DMS79 (cell line): ENCODE measurements at regions not wholly inside any gene's neighbourhood (a gene's known extent, or its start where the extent isn't known, plus 50 kb on each side); places are given as distances from the start of the nearest gene placed in this dataset.
"Not testable (repeated sequence)": the region's sequence is repeated elsewhere in the genome, so short reads cannot be mapped to it uniquely, and the experiment has no call there.

ENCODE experiments used
- DNase-seq: peaks from one replicate; lab custom pipeline; 2025; lab: John Stamatoyannopoulos, UW

DNA sequence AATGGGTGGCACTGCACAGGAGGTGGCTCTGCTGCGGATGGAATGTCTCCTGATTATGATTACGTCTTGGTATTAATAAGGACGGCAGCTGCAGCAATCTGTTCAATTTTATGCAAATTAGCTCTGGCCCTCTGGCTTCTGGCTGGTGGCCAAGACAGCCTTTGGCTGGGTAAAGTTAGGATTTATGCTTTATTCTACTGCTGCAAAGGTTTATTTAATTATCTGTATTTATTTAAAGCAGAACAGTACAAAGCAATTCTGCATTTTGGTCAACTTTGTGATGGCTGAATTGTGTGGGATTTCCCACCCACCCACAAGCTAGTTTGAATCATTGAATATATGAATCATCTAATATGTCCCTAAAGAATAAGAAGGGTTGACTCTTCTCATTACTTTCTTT lies 745.6 kb upstream of the FAM241A start:
- no peak for DNase-seq

DNA sequence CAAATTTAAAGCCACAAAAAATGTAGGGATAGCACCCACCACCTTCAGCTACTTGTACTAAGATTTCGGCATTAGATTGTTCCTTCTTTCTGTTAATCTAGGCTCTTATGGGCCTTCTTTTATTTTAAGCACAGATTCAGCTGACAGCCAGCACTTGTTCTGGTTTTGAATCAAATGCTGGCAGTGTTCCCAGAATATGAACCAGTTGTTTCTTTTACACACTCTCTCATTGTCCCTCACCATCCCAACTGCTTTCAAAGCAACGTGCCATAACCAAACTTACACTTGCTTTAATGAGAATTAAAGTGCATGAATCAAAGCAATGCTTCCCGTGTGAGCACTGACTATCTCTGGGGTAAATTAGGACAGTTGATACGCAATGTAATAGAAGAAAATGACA lies 744.5 kb upstream of the FAM241A start:
- no peak for DNase-seq

DNA sequence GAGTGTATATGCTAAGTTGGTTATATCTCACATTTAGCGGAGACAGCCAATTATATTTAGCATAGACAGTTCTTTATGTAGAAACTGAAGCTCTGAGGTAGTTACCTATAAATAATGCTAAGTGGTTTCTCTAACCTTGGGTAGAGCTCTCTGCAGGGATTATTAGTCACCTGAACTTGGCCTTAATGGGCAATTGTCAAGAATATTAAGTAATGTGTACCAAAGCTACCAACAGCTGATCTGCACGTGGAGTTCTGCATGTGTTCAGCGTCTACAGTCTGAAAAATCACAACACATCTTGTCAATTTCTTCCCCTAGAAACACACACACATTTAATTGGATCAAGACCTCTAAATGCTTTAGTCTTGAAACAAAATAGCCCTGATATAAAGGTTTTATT lies 740.6 kb upstream of the FAM241A start:
- DNase-seq, result no peak

DNA sequence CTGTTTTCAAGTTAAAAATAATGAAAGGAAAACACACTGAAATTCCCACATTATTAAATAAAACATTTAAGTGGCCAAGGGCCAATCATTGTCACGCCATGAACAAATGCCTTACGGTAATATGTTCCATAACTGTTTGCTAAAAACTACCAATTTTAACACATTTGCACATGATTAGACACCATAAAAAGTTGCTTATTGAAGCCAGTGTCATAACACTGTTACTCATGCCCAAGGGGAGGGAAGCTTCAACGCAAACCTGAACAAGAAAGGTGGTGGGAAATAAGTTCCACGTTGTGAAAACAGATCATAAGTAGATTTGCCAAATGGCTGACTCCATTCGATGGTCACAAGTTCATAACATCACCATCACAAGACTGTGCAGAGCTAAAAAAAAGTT lies 739.3 kb upstream of the FAM241A start:
- no peak for DNase-seq

DNA sequence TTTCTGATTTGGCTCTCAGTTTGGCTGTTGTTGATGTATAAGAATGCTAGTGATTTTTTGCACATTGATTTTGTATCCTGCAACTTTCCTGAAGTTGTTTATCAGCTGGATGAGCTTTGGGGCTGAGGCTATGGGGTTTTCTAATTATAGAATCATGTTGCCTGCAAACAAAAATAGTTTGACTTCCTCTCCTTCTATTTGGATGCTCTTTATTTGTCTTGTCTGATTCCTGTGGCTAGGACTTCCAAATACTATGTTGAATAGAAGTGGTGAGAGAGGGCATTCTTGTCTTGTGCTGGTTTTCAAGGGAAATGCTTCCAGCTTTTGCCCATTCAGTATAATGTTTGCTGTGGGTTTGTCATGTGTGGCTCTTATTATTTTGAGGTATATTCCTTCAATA lies 734.7 kb upstream of the FAM241A start:
- DNase-seq, result no peak

DNA sequence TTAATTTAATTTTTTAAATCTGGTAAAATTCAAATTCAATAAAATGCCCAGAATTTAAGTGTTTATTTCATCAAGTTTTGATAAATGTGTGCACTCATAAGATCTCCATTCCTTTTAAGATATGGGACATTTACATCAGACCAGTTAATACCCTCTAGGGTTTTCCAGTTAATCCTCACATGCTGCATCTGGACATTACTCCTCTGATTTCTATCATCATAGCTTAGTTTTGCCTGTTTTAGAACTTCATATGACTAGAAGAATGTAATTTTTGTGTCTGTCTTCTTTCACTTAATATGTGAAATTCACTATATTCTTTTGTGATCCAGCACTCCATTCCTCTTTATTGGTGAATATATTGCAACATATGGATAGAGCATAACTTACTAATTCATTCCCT lies 727.7 kb upstream of the FAM241A start:
- DNase-seq, result no peak

DNA sequence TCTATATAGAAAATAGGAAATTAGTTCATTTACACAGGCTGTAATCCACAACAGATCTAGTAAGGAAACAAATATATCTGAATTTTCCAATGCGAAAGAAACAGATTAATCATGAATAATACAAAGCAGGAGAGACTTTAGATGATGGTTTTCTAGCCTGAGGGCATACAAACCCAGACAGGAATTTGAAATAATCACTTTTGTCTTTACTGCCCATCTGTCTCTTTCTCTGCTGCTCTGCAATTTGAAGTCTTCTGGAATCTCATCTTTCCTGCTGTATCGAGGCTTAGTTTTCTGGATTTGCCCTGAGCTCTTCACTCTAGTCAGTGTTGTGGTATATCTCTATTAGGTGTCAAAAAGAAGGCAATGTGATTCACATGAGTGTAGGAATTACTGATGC lies 711.8 kb upstream of the FAM241A start:
- DNase-seq, result no peak

DNA sequence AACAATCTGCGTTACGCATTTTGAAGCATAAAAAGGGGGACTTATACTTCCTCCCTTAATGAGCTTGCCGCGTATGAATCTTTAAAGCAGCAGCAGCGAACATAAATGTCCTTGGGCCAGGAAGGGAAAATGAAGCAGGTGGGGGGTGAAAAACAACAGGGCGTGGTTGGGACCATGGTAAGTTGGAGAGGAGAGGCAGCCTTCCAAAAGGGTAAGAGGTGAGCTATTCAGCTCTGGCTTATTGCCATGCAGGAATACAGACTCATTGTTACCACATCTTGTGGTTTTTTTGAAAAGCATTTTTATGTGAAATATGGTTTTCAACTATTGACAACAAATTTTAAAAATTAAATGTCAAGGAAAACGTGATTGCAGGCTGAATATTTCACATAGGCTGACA lies 710.7 kb upstream of the FAM241A start:
- DNase-seq, result no peak

DNA sequence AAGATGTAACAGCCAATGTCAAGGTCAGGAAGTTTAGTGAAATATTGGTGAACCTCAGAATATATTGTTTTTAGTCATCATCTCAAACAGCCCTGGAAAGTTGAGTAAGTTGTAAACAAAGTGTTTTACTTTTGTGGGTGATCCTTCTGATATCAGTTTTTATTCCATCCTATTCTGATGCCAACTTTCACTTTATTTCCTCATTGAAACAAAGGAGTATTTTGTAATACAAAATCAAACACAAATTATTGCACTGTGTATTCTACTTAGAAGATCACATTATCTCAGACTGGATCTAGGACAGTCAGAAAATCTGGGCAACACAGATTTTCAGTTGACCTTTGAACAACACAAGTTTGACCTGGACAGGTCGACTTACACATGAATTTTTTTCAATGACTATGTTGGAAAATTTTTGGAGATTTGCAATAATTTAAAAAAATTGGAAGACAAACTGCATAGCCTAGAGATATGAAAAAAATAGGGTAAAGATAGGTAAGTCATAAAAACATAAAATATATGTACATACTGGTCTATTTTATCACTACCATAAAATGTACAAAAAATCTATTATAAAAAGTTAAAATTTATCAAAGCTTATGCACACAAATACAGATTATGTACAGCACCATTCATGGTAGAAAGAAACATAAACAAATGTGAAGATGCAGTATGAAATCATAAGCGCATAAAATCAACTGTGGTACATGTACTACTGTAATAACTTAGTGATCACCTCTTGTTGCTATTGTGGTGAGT lies 709.1 kb upstream of the FAM241A start:
- DNase-seq, result no peak

DNA sequence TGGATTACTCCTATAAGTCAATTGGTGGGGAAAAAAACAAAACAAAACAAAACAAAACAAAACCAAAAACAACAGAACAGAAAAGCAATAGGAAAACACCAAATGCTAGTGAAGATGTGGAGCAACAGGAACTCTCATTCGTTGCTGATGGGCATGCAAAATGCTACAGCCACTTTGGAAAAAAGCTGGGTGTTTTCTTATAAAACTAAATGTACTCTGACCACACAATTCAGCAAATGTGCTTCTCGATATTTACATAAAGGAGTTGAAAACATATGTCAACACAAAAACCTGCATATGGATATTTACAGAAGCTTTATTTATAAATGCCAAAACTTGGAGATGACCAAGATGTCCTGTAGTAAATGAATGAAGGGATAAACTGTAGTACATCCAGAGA lies 703.6 kb upstream of the FAM241A start:
- no peak for DNase-seq

DNA sequence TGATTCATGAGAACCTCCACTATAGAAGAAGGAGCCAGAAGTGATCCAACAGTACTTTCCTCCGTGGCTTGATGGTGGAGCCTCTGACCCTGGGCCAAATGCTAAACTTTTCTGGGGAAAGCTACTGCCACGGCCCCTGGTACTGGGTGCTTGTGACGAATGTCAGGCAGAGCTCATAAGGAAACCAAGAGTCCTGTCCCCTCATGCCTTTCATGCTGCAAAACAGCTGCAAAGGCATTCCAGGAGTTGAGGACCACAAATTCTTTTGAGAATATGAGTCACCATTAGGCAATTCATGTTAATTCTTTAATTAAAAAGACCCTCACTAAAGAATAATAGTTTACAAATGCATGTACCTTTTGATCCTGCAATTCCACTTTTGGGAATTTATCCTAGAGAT lies 700.4 kb upstream of the FAM241A start:
- not testable (repeated sequence) for DNase-seq

DNA sequence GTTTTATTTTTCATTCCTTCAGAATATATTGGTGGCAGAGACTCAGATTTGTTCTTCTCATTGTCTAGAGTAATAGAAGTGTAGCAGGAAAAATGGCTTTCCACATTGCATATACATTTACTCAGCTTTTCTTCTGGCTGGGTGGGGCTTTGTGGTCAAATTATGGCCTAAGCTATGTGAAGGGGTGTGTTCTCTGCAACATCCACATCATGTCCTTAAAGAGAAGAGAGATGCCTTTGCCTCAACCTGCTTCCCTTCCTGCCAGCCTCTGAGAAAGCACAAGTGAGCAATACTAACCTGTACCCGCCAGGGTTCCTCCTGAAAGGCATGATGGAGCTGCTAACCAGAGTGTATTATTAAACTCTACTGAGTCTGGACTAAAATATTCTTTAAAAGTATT lies 695.6 kb upstream of the FAM241A start:
- DNase-seq, result no peak

DNA sequence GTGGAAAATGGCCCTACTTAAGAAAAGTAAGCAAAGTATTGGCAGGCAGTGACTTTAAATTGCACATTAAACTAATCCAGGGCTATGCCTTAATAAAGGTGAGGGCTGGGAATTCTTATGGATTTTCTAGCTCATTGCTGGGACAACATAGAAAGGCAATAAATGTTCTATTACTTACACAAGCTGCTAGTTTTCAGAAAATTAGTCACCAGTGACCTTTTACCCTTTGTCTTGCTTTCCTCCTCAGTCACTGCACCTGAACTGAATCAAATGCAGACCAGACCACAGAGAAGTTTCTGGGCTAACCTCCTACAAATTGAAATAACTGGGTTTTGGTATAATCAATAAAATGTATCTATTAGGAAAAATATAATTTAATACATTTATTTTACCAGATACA lies 694.4 kb upstream of the FAM241A start:
- DNase-seq, result no peak

DNA sequence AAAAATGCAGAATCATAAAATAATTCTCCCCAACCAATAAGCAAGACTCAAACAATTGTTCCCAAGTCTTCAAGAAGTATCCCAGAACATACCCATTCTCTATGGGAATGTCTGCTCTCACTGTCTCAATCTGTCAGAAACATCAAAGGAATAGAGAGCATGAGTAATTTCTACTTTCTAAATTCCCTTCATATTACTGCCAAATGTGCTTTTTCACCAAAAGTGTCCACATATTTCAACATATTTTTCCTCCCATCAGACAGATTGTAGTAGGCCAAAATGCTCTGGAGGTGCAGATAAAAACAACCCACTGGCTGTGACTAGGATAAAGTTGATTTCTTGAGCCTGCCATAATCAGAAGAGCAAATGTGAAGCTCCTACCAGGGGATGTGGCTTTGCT lies 692.0 kb upstream of the FAM241A start:
- no peak for DNase-seq

DNA sequence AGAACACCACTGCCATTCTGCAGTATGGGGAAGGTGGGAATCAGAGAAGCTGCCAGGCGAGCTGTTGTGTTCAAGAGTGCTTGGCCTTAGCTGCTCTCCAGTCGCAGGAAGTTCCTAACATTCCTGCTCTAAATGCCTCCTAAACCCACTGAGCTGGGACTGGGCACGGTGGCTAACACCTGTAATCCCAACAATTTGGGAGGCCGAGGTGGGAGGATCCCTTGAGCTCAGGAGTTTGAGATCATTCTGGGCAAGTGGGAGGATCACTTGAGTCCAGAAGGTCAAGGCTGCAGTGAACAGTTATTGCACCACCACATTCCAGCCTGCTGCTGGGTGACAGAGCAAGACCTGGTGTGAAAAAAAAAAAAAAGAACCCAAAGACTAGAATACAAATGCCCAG lies 690.3 kb upstream of the FAM241A start:
- DNase-seq, result no peak

DNA sequence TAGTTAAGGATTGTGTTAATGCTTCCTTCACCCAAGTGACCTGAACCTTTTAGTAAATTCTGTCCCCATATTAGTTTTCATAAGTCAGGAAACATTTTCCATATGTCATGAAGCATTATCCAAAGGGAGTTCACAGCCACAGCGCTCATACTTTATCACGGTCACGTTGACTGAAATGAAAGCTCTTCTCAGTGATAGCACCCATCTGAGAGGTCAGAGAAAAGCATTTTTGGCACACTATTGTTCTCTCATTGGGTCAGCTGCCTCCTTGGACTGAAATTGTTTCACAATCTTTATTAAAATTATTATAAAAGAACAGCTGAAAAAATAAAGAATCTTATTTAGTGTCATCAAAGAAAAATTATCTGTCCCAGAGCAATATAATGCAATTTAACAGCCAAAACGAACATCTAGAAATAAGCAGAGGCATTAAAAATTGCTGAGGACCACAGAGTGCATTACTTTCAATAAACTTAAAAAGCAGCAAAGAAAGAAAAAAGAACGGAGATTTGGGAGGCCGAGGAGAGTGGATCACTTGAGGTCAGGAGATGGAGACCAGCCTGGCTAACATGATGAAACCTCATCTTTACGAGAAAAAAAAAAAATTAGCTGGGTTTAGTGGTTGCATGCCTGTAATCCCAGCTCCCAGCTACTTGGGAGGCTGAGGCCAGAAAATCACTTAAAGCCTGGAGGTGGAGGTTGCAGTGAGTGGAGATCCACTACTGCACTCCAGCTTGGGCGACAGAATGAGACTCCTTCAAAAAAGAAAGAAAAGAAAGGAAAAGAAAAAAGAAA lies 680.8 kb upstream of the FAM241A start:
- no peak for DNase-seq

DNA sequence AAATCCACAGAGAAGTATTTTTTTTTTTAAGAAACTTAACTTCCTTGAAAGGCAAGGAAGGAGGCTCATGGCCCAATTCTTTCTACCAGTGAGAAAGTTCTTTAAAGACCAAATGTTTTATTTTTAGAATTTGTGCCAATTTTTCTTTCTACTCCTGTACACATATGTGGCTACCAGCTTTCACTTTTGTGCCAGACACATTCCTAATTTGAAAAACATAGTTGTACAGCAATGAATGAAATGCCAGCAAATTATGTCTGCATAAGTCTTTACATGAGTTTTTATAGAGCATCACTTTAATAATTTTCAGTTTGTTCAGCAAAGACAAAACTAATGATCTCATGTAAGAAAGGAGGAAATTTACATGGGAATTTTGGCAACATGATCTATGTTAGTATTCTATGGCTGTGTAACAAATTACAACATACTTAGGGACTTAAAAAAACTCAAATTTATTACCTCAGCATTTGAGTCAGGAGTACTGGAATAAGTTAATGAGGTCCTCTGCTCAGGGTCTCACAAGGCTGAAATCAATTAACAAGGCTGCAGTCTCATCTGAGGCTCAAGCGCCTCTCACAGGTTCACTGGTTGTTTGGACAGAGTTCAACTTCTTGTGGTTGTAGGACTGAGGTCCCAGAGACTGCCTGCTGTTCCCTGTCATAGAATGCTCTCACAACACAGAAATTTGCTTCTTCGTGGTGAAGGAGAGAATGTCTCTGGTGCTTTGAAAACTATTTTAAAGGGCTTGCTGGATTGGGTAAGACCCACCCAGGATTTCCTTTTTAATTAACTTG lies 678.2 kb upstream of the FAM241A start:
- no peak for DNase-seq

DNA sequence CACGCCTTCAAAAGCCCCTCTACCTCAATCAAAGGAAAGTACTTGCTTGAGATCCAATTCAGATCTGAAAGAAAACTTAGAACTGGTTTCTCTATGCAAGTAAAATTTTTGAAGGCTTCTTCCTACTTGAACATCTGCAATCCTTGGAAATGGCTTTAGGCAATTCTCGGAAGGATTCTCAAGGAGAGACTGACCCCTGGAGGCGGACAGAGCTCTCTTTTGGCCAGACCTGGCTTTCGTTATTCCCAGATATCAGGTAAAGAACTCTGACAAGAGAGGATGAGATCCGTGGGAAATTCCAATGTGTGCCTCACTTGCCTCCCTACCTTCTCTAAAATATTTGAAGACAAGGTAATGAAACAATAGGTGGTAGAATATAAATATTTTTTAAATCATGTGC lies 670.3 kb upstream of the FAM241A start:
- no peak for DNase-seq

DNA sequence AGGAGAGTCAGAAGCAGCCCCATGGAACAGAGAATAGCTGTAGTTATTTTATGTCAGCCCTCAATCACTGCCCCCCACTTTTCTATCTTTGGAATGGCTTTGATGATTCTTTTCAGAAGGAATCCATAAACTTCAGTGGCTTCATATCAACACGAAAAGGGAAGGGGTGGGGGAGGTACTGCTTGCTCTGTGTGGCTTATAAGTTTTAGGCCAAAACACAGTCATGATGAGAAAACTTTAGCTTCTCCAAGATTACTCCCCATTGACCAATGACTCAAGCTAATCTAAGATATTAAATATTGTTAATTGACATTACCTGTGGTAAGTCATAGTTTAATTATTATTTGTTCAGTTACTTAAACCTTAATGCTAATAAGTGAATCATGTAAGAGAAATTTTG lies 669.6 kb upstream of the FAM241A start:
- no peak for DNase-seq

DNA sequence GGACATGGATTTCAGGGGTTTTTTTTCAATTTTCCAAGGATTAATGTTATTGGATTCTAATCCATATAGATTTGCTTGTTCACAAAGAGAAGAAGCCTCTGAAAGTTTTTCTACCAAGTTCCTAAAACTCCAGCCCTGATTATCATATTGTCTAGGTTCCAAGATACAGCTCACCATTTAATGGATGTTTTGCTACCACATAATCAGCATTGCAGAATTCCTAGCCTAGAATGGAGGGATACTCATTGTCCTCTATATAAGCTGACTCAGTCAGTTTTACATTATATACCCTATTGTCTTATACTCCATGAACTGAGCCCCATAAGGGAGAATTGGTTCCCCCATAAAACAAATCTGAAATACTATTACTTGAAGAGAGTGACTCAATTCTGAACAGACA lies 664.7 kb upstream of the FAM241A start:
- no peak for DNase-seq

DNA sequence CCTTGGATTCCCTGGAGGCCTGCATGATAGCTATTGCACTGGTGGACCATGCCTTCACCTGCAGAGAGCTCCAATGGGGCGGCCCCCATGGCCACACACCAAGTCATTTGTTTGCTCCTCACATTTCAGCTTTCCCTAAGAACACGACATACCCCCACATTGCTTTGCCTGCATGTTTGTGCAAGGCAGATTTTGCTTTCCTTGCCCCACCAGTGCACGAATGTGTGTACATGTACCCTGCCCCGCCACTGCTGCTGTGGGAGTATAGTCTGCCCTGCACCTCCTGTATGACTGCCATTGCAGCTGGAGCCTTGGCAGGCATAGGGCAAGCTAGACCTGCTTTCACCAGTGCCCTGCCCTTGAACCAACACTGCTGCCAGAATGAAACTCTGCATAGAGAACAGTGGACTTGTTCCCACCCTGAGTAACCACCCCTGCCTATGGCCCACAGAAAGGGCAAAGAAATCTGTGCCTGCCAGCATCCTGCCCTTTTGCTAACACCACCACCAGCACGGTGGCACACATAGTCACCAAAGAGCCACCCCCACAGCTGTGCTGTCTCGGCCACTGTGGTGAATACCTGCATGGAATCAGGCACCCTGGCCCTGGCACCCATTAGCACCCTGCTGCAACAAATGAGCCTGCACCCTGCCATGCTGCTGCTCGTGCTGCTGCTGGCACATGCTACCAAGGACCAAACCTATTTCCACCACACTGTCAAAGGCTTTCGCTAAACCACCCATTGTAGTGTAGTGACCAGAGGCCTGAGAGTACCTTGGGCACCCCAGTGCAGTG lies 661.7 kb upstream of the FAM241A start:
- no peak for DNase-seq

DNA sequence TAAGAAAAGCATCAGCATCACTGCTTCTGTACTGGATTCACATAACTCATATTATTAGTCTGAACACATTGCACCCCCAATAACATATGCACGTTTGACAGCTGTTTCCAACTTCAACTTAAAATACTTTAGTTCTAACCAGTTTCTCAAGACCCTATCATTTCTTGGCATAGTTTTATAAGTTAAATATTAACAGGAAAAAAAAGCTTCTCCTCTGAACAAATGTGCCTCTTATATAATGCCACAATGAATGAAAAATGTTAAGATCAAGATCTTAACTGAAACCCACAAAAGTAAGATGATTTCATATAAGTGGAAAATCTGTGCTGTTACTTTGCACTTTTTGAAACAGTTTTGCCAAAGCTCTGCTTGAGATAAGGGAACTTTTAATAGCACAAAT lies 652.8 kb upstream of the FAM241A start:
- no peak for DNase-seq
